SK-N-SH treated with all-trans-retinoic acid at 6 μM for 48 hours (cell line): ENCODE measurements at regions not wholly inside any gene's neighbourhood (a gene's known extent, or its start where the extent isn't known, plus 50 kb on each side); places are given as distances from the start of the nearest gene placed in this dataset.

Experiments
- ATAC-seq: fragments of 200-7000 bp; cut with Tn5 transposase; 3 replicates; pipeline ENCODE4 v1.9.1; 2020; ENCODE audit warnings: mild to moderate bottlenecking, moderate library complexity
- BACH2 ChIP-seq: fragments of 250-450 bp; sonication (Bioruptor Pico); IDR thresholded peaks from 2 replicates; pipeline ENCODE4 v1.9.0; 2021; ENCODE audit warnings: mild to moderate bottlenecking, borderline replicate concordance
- CREB5 ChIP-seq: fragments of 250-450 bp; sonication (Bioruptor Pico); IDR thresholded peaks from 2 replicates; pipeline ENCODE4 v1.5.1; 2020; ENCODE audit warnings: low read depth, mild to moderate bottlenecking, moderate library complexity
- CSDC2 ChIP-seq: fragments of 250-450 bp; sonication (Bioruptor Pico); IDR thresholded peaks from 2 replicates; pipeline ENCODE4 v1.5.0; 2020; ENCODE audit warnings: mild to moderate bottlenecking, moderate library complexity
- CSRNP3 ChIP-seq: fragments of 250-450 bp; sonication (Bioruptor Pico); IDR thresholded peaks from 2 replicates; pipeline ENCODE4 v1.5.1; 2021; ENCODE audit warnings: mild to moderate bottlenecking, moderate library complexity
- ESRRG ChIP-seq: fragments of 250-450 bp; sonication (Bioruptor Pico); IDR thresholded peaks from 2 replicates; pipeline ENCODE4 v1.6.1; 2021; ENCODE audit warnings: mild to moderate bottlenecking
- GLIS3 ChIP-seq: fragments of 250-450 bp; sonication (Bioruptor Pico); IDR thresholded peaks from 2 replicates; pipeline ENCODE4 v1.5.0; 2020; ENCODE audit warnings: mild to moderate bottlenecking, moderate library complexity
- OSR1 ChIP-seq: fragments of 250-450 bp; sonication (Bioruptor Pico); IDR thresholded peaks from 2 replicates; pipeline ENCODE4 v1.8.0; 2022; ENCODE audit warnings: moderate library complexity, mild to moderate bottlenecking, inconsistent platforms
- POU6F1 ChIP-seq: fragments of 250-450 bp; sonication (Bioruptor Pico); IDR thresholded peaks from 2 replicates; pipeline ENCODE4 v1.8.0; 2021; ENCODE audit warnings: low read depth, mild to moderate bottlenecking, moderate library complexity, borderline replicate concordance
- PPARA ChIP-seq: fragments of 250-450 bp; sonication (Bioruptor Pico); IDR thresholded peaks from 2 replicates; pipeline ENCODE4 v1.5.0; 2020; ENCODE audit warnings: mild to moderate bottlenecking, borderline replicate concordance
- RARB ChIP-seq: fragments of 250-450 bp; sonication (Bioruptor Pico); IDR thresholded peaks from 2 replicates; pipeline ENCODE4 v1.8.0; 2021; ENCODE audit warnings: mild to moderate bottlenecking, moderate library complexity
- SNAI2 ChIP-seq: fragments of 250-450 bp; sonication (Bioruptor Pico); IDR thresholded peaks from 2 replicates; pipeline ENCODE4 v1.5.0; 2020; ENCODE audit warnings: mild to moderate bottlenecking, moderate library complexity
- TCF4 ChIP-seq: fragments of 250-450 bp; sonication (Bioruptor Pico); IDR thresholded peaks from 2 replicates; pipeline ENCODE4 v1.8.0; 2021; ENCODE audit warnings: mild to moderate bottlenecking, moderate library complexity, borderline replicate concordance
- TOX ChIP-seq: fragments of 250-450 bp; sonication (Bioruptor Pico); IDR thresholded peaks from 2 replicates; pipeline ENCODE4 v1.8.0; 2021; ENCODE audit warnings: mild to moderate bottlenecking, moderate library complexity, borderline replicate concordance
- ZC3H10 ChIP-seq: fragments of 250-450 bp; sonication (Bioruptor Pico); IDR thresholded peaks from 2 replicates; pipeline ENCODE4 v1.5.1; 2021; ENCODE audit warnings: mild to moderate bottlenecking, moderate library complexity
- ZFP3 ChIP-seq: fragments of 250-450 bp; sonication (Bioruptor Pico); IDR thresholded peaks from 2 replicates; pipeline ENCODE4 v1.5.0; 2020; ENCODE audit warnings: mild to moderate bottlenecking, moderate library complexity
- ZFP30 ChIP-seq: fragments of 450-650 bp; formaldehyde crosslinking; IDR thresholded peaks from 2 replicates; pipeline ENCODE4 v1.5.0; 2022; ENCODE audit warnings: mild to moderate bottlenecking, moderate library complexity
- ZNF565 ChIP-seq: fragments of 450-650 bp; formaldehyde crosslinking; conservative IDR thresholded peaks from 2 replicates; pipeline ENCODE4 v1.5.0; 2020; ENCODE audit warnings: low read depth, mild to moderate bottlenecking, moderate library complexity
- ZNF70 ChIP-seq: fragments of 450-650 bp; formaldehyde crosslinking; IDR thresholded peaks from 2 replicates; pipeline ENCODE4 v1.5.0; 2020; ENCODE audit warnings: mild to moderate bottlenecking, moderate library complexity
- ZNF8 ChIP-seq: fragments of 450-650 bp; formaldehyde crosslinking; IDR thresholded peaks from 2 replicates; pipeline ENCODE4 v1.5.0; 2020; ENCODE audit warnings: mild to moderate bottlenecking, moderate library complexity
- TF ChIP-seq, protein P1 (sequence below): fragments of 250-450 bp; sonication (Bioruptor Pico); IDR thresholded peaks from 2 replicates; pipeline ENCODE4 v1.8.0; 2020; ENCODE audit warnings: mild to moderate bottlenecking, moderate library complexity, borderline replicate concordance
- TF ChIP-seq, protein P2 (sequence below): fragments of 250-450 bp; sonication (Bioruptor Pico); IDR thresholded peaks from 2 replicates; pipeline ENCODE4 v1.5.0; 2020; ENCODE audit warnings: mild to moderate bottlenecking, moderate library complexity

- no peak for ATAC-seq
- no peak for TF ChIP-seq ZNF8 (CRISPR knock-in tag)
- no peak for TF ChIP-seq ZFP30
- no peak for TF ChIP-seq BACH2 (CRISPR knock-in tag)
- no peak for TF ChIP-seq ZC3H10 (CRISPR knock-in tag)
- TF ChIP-seq ZNF565 = no peak
- no peak for TF ChIP-seq OSR1 (CRISPR knock-in tag)
- no peak for TF ChIP-seq ZFP3
- no peak for TF ChIP-seq TCF4 (CRISPR knock-in tag)
- TF ChIP-seq, protein P1, sequence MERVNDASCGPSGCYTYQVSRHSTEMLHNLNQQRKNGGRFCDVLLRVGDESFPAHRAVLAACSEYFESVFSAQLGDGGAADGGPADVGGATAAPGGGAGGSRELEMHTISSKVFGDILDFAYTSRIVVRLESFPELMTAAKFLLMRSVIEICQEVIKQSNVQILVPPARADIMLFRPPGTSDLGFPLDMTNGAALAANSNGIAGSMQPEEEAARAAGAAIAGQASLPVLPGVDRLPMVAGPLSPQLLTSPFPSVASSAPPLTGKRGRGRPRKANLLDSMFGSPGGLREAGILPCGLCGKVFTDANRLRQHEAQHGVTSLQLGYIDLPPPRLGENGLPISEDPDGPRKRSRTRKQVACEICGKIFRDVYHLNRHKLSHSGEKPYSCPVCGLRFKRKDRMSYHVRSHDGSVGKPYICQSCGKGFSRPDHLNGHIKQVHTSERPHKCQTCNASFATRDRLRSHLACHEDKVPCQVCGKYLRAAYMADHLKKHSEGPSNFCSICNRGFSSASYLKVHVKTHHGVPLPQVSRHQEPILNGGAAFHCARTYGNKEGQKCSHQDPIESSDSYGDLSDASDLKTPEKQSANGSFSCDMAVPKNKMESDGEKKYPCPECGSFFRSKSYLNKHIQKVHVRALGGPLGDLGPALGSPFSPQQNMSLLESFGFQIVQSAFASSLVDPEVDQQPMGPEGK (CRISPR knock-in tag) = no peak
- TF ChIP-seq CSRNP3 (CRISPR knock-in tag) = no peak
- no peak for TF ChIP-seq ESRRG (CRISPR knock-in tag)
Observed at GRCh38 chr4:64216741-64217140, 192.5 kb downstream of the TECRL start.

GRCh38 chr4:64205376-64205775 is 203.9 kb downstream of the TECRL start:
- no peak for ATAC-seq
- TF ChIP-seq OSR1 (CRISPR knock-in tag) (no peak), POU6F1 (CRISPR knock-in tag) (no peak), PPARA (CRISPR knock-in tag) (no peak), ZC3H10 (CRISPR knock-in tag) (no peak), TOX (CRISPR knock-in tag) (no peak), ZFP3 (no peak), ZFP30 (no peak), RARB (CRISPR knock-in tag) (no peak), GLIS3 (CRISPR knock-in tag) (no peak), ZNF70 (CRISPR knock-in tag) (no peak)
- TF ChIP-seq, protein P2, sequence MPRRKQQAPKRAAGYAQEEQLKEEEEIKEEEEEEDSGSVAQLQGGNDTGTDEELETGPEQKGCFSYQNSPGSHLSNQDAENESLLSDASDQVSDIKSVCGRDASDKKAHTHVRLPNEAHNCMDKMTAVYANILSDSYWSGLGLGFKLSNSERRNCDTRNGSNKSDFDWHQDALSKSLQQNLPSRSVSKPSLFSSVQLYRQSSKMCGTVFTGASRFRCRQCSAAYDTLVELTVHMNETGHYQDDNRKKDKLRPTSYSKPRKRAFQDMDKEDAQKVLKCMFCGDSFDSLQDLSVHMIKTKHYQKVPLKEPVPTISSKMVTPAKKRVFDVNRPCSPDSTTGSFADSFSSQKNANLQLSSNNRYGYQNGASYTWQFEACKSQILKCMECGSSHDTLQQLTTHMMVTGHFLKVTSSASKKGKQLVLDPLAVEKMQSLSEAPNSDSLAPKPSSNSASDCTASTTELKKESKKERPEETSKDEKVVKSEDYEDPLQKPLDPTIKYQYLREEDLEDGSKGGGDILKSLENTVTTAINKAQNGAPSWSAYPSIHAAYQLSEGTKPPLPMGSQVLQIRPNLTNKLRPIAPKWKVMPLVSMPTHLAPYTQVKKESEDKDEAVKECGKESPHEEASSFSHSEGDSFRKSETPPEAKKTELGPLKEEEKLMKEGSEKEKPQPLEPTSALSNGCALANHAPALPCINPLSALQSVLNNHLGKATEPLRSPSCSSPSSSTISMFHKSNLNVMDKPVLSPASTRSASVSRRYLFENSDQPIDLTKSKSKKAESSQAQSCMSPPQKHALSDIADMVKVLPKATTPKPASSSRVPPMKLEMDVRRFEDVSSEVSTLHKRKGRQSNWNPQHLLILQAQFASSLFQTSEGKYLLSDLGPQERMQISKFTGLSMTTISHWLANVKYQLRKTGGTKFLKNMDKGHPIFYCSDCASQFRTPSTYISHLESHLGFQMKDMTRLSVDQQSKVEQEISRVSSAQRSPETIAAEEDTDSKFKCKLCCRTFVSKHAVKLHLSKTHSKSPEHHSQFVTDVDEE (CRISPR knock-in tag) = no peak

DNA sequence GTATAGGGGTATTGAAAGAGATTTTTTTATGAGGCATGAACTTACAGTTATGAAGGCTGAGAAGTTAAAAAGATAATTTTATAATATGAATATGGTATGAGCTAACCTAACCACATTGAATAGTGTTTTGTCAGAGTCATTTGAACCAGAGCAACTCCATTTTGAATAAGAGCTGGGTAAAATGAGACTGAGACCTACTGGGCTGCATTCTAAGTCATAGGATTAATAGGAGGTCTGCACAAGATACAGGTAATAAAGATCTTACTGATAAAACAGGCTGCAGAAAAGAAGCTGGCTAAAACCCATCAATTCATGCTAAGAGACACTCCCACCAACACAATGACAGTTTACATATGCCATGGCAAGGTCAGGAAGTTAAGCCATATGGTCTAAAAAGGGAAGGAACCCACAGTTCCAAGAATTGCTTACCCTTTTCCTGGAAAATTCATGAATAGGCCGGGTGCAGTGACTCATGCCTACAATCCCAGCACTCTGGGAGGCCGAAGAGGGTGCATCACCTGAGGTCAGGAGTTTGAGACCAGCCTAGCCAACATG is 209.2 kb downstream of the TECRL start:
- ATAC-seq = no peak
- TF ChIP-seq GLIS3 (CRISPR knock-in tag) (no peak), ZFP3 (no peak)

DNA sequence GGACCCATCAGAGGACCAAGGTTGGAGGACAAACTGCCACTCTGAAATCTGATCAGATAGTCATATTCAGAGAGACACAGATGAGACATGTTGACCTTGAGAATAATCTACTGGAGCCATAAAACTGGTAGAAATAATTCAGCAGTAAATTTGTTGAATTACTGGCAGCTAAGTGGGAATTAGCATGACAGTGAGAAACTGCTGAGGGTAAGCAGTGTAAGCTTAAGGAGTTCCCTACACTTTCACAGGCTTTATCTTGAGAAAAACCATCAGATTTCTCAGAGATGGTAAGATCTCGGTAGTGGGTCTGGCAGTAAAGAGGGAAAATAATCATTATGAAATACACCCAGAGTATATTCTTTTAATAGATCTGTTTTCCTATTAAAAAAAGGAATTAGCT is 213.7 kb downstream of the TECRL start:
- ATAC-seq = no peak
- TF ChIP-seq ZNF8 (CRISPR knock-in tag) = no peak

GRCh38 chr4:64192731-64193412 is 216.4 kb downstream of the TECRL start:
- no peak for ATAC-seq

More at GRCh38 chr4:64192731-64193412, 216.4 kb downstream of the TECRL start:
- no peak for TF ChIP-seq ZFP30
- no peak for TF ChIP-seq ZNF565
- no peak for TF ChIP-seq SNAI2 (CRISPR knock-in tag)
- TF ChIP-seq CSDC2 (CRISPR knock-in tag) = no peak
- TF ChIP-seq ZC3H10 (CRISPR knock-in tag) = no peak
- no peak for TF ChIP-seq ZNF8 (CRISPR knock-in tag)
- no peak for TF ChIP-seq CREB5 (CRISPR knock-in tag)
